ENCODE measurements at regions not wholly inside any gene's neighbourhood (a gene's known extent, or its start where the extent isn't known, plus 50 kb on each side); places are given as distances from the start of the nearest gene placed in this dataset.
"Not testable (repeated sequence)": the region's sequence is repeated elsewhere in the genome, so short reads cannot be mapped to it uniquely, and the experiment has no call there.

DNA sequence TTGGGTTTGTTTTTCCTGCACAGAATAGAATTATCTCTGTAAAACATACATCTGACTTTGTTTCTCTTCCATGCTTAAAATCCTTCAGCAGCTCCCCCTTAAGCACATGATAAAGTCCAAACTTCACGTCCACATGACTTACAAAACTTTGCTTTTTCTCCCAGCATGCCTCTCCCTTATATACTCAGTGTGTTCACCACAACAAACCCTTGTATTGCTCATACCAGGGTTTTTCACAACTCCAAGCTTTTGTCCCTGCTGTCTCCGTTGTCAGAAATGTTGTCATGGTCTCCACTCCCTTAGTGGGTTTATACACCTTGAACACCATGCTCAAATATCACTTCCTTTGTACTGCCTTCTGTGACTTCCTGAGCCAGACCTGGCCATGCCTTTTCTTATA is 91.1 kb upstream of the MITF start:
- no peak for DNase-seq (ENCODE audit: low read depth in 4 of 4, low spot score in 3 of 4)

DNA sequence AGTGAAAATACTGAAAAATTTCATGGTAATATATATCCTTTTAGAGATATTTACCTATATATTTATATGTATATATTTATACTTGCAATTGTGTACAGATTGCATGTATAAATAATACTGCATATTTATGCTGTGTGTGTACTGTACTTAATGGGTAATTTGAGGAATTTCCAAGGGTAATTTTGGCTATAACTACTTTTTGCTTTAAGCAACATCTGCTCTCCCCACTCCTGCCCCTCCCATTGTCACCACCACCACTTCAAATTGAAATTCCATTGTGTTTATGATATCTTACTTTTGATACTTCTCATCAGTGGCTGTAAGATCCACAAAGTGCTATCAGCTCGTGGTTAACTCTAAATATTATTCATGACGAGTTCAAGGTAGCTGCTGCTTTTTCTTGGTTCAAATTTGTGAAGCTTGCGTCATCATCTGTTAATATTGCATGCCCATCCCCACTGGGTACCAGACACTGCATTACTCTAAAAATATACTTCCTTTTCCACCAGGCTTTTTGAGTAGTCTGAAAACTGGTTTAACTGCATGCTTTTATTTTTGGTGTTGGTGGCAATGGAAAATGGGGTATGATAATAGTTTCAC is 91.7 kb upstream of the MITF start:
- DNase-seq (ENCODE audit: low read depth in 4 of 4, low spot score in 3 of 4), result no peak

DNA sequence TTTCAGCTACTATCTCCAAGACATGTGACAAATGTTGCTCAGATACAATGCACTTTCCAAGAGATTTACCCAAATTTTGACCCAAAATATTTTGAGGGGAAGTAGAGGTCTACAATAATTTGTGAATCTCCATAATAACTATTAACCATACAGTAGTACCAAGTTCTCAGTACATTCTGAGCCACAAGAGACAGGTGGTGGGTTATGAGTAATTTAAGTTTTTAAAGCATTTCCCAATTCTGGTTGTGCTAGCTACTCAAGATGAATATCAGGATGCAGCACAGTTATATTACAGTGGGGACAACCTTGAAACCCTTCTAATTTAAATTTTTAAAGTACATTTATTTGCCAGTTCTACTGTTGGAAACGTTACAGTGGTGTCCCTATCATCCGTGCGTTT is 92.2 kb upstream of the MITF start:
- DNase-seq (ENCODE audit: low read depth in 4 of 4, low spot score in 3 of 4), result no peak

DNA sequence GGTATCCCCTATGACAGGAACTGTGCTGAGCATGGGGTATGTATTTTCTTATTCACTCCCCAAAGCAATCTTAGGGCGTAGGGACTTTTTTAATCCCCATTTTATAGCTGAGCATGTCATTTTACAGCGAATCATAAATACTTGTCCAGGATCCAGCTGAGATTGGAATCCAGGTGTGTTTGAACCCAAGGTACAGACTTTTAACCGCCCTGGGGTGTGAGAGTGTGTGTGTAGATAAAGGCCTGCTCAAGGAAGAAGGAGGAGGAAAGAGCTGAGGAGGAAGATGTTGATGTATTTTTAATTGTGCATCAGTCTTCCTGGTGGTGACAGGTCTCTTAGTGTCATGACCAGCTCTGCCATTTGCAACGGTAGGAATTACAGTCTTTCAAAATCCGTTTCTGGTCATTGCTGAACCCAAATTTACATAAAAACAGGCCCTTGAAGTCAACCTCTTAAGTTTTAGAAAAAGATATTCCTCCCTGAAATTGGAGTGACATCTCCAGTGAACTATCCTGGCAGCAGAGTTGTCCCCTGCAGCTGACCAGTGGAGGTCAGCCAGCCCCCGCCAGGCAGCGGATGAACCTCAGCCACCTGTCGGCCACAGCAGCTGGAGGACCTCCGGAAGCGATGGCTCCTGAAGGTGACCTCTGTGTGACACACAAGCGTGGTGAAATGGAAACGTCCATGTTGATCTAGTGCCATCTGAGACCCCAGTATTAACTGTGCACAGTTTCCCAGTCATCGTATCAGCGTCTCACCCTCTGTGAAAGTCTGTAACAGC is 92.8 kb upstream of the MITF start:
- no peak for DNase-seq (ENCODE audit: low read depth in 4 of 4, low spot score in 3 of 4)

DNA sequence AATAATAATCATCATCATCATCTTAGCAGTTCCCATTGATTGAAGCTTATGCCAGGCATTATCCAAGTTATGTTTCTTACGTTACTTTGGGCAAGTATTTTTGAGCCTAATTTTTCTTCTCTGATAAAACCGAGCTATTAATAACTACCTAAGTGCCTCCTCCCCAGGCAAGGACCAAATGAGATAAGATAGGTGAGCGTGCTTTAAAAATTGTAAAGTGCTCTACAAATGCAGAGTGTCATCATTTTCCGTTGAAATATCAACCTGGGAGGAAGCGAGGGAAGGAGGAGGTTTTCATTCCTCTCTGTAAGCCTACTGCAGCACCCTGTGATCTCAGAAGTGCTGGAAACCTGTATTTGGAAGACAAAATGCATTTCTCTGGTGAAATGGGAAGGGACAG is 96.7 kb upstream of the MITF start:
- no peak for DNase-seq (ENCODE audit: low read depth in 4 of 4, low spot score in 3 of 4)

DNA sequence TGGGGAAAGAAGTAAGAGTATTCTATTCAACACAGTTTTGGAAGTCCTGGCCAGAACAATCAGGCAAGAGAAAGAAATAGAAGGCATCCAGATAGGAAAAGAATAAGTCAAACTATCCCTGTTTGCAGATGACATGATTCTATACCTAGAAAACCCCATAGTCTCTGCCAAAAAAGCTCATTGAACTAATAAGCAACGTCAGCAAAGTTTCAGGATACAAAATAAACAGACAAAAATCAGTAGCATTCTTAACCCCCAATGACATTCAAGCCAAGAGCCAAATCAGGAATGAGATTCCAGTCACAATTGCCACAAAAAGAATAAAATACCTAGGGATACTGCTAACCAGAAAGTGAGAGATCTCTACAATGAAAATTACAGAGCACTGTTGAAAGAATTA is 99.4 kb upstream of the MITF start:
- DNase-seq (ENCODE audit: low read depth in 4 of 4, low spot score in 3 of 4), result no peak

DNA sequence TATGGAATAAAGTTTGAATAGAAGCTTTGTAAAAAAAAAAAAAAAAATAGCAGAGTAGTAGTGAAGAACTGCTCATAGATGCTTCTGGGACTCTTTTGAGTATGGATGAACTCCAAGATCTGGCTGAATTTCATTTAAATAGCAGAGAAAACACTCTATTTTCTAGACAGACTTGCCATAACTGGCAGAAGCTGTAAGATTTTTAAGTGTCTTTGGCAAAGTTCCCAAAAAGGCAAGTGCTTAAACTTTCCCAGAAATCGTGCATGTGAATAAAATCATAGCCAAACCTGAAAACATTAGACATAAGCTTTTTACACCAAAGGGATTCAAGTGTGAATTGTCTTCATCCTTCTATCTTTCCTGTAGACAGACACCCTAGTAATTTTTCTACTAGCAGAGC is 110.3 kb upstream of the MITF start:
- DNase-seq (ENCODE audit: low read depth in 4 of 4, low spot score in 3 of 4), result no peak

DNA sequence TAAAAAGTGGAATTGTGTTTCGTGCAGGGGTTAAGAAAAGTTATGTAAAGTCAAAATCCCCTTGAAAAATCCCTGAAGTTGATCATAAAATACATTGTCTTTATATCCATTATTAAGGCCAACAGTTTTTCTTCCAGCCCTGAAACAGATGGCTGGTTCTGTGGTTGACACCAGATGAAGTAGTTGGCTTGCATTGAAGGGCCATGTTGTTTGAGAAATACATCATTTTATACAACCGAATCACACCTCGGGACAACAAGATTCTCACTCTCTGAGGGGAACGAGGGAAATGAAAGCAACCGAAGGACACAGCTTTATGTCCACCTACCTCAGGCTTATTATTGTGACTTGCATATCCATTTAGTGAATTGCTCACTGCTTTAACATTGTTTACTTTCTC is 126.0 kb upstream of the MITF start:
- DNase-seq (ENCODE audit: low read depth in 4 of 4, low spot score in 3 of 4), result no peak

DNA sequence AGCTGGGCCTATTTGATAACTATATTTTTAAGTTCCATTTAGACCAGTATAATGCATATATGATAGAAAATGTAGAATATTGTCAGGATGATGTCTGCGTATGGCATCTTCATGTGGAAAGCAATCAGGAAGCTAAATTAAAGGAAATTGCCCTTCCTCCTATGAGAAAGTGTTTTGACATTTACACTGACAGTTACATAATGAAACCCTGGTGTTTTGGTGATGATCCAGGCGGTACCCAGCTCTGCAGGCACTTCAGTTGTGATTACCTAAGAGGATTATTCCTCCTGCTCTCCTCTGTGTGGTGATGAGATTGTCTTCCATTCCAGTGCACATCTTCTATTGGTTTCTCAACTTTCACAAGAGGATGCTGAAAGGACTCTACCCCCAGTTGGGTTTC is 126.5 kb upstream of the MITF start:
- no peak for DNase-seq (ENCODE audit: low read depth in 4 of 4, low spot score in 3 of 4)

DNA sequence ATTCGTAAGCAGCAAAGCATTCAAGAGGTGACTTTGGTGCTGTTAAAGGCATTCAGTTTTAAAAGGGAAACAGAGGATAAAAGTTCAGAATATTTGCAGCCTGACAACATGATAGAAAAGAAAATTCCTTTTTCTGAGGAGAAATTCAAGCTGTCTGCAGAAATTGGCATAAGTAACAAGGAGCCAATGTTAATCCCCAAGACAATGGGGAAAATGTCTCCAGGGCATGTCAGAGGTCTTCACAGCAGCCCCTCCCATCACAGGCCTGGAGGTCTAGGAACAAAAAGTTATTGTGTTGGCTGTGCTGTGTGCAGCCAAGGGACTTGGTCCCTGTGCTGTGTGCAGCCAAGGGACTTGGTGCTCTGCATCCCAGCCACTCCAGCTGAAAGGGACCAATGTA is 129.7 kb upstream of the MITF start:
- not testable (repeated sequence) for DNase-seq (ENCODE audit: low read depth in 4 of 4, low spot score in 3 of 4)

DNA sequence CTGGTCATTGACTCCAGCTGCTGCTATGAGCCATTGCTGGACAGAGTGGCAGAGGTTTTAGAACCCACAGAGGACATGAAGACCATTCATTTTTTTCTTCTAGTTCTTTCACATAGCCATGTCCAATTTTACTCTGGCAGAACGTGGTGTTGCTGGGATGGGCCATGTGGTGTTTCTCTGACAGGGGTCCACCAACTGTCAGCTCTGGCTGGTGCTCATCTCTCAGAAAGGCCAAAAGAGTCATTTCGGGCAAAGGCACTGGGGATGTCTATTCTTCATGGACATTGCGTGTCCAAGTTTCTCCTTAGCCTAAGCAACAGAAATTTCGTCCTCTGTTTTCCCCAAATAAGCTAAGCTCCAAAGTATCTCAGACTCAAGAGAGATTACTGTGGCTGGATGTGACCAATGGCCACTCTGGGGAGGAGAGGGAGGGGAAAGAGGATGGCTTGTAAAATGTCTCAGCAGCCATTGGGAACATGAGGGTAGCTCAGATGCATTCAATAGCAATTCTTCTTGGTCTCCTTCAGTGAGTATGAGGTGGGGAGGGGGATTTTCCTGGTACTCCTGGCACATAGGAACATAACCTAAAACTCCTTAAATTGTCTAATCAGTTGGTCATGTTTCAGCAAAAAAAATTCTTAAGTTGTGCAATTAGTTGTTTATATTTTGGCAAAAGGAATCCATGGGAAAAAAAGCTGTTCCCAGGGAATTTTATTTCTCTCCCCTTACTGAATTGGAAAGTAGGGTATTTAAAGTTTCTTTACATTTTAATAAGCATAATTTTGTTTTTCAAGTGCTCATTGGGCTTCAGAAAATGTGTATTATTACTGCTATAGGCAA is 131.6 kb upstream of the MITF start:
- no peak for DNase-seq (ENCODE audit: low read depth in 4 of 4, low spot score in 3 of 4)

DNA sequence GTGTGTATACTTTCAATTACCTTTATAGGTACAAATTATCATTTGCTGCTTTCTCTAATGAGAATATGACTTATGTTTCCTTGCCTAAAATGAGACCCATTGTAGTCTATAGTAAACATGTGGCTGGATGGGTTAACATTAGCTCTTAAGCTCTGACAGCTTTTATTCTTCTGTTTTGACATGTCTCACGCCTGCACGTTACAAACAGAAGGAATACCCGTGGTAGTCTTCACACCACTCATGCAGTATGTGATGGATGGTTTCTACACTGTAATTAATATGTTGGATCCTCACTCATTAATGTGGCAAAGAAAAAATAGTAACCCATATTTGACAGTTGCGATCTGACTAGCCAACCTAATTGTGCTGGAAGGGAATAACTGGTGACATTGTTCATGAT is 133.4 kb upstream of the MITF start:
- no peak for DNase-seq (ENCODE audit: low read depth in 4 of 4, low spot score in 3 of 4)

DNA sequence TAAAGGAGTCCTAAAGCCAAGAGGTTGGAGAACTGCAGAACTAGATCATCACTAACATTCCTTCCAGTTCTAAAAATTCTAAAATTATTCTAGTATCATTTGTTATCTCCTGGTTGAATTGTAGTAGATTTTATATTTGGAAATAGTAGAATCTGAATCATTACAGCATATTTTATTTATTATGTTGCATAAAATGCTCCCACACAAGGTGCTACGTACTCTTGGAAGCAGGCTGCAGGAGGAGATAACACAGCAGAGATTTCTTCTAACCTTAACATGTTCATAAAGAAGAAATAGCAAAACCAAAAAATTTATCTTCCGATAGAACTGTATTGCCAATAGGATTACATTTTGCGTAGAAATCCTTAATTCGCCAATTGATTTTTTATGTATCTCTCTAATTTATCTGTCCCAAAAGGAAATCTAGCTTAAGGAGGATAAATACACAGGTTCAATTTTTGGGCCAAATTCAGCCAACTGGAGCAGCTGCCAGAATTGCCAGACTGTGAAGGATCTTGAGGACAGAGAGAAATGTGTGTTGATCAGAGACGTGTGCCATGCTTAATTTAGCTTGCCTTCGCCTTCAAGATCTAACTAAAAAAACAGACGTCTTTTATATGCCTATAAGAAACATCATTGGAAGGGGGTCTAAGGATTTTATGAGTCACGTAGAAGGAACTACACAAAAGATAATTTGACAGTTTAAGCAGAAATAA is 134.4 kb upstream of the MITF start:
- no peak for DNase-seq (ENCODE audit: low read depth in 4 of 4, low spot score in 3 of 4)

DNA sequence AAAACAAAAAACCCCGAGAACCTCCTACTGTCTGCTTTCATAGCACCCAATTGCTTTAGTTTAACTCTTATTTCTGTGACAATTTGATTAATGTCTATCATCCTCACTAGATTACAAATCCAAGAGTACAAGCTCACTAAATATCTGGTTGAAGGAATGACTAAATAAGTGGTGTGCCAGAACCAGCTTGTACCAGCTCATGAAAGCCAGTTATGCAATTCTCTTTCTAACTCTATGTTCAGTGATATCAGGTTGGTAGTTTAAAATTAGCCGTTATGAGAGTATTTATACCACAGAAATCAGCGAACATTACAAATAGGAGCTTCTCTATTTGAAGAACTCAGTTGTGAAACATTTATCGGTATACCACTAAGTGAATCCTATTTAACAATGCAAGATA is 137.2 kb upstream of the MITF start:
- no peak for DNase-seq (ENCODE audit: low read depth in 4 of 4, low spot score in 3 of 4)

DNA sequence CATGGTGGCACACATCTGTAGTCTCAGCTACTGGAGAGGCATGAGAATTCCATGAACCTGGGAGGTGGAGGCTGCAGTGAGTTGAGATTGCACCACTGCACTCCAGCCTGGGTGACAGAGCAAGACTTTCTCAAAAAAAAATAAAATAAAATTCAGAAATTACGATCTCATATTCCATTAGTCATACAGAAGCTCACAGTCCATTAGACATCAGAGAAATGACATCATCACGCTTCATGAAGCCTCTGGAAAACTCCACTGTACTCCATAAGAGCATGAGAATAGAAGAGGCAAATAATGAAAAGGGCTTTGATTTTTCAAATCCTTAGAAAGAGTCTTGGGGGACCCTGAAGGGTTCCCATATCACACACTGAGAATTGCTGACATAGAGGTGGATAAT is 145.0 kb upstream of the MITF start:
- DNase-seq (ENCODE audit: low read depth in 4 of 4, low spot score in 3 of 4), result no peak

DNA sequence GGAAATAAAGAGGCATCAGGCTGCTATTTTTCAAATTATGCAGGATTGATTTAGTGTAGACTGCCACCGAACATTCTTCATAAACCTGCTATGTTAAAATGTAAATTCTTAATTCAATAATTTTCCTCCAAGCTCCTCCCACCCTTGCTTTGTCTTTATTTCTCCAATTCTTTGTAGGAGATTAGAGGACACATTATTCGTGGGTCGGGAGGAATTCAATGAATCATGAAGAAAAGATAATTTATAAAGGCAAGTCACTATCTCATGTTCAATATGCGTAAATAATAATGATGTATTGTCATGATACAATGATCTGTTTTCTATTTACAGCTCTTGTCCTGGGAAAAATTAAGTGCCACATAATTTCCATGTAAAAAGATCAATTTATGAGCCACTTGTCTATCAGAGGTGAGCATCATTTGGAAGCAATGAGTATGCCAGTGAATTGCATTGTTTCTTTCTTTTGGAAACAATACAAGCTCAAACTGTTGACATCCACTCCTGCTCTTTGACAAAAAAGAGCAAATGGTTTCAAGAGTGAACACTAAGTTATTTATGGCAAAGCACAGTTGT is 148.0 kb upstream of the MITF start:
- no peak for DNase-seq (ENCODE audit: low read depth in 4 of 4, low spot score in 3 of 4)

DNA sequence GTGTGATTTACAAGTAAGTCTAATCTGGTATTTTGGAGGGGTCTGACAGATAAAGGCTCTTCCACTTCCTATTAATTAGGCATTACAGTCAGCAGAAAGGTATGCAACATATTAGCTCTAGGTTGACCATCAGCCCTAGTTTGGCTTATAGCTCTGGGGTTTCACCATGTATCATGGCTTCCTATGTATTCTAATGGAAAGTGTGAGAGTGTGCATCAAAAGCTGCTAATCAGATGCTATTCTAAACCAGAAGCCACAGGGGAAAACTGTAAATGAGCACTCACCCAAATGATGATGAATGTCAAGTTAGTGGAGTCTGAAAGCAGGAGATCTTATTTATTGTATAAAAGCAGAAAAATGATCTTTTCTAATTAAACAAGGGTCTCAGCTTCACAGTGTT is 149.2 kb upstream of the MITF start:
- DNase-seq (ENCODE audit: low read depth in 4 of 4, low spot score in 3 of 4), result no peak

DNA sequence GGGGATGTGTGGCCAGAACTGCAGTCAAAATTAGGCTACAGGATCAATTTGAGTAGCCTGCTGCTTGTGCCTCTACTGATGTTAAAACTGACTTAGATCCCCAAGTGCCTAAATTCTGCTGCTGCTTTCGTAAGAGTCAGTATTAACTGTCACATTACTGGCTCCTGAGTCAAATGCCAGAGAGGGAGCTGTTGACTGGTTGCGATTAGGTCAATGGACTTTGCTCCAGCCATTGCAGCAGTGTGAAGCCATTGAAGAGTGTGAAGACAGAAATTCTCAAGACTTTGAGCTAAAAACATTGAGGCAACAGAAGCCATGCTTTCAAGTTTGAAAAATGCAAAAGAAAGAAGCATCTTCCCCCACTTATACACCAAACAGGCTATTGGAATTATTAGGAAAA is 151.1 kb upstream of the MITF start:
- DNase-seq (ENCODE audit: low read depth in 4 of 4, low spot score in 3 of 4), result no peak

DNA sequence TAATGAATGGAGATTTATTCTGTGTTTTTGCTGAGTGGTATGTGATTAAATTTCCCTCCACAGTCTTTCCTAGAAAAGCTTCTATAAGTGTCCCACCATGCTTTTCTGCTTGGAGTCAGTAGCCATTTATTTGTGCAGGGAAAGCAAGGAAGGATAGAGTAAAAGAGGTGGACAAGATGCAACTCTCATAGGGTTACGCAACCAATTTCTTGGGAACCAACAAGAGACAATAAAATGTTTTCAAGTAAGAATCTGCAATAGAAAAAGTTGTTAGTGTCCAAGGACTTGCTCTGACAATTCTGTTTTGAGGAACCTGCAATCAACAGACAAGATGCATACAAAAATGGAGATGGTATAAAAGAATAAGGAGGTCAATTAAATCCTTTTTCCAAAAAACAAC is 153.8 kb upstream of the MITF start:
- DNase-seq (ENCODE audit: low read depth in 4 of 4, low spot score in 3 of 4), result no peak

DNA sequence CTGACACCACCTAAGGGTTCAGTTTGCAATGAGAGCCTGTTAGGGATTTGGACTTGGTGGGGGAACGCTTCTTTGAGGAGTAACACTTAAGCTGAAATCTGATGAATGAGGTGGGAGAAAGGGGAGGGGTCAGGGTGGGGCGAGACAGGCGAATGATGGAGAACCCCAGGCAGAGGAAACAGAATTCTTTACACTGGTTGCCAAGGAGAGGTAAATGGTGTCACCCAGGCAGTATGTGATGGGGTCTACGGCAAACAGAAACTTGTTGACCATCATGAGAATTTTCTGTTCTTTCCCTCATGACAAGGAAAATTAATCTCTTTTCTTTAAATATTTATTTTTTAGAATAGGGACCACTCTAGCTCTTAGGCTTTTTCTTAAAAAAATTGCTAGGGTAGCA is 157.2 kb upstream of the MITF start:
- DNase-seq (ENCODE audit: low read depth in 4 of 4, low spot score in 3 of 4), result no peak
